OCI-LY7 (cell line): ENCODE measurements at regions not wholly inside any gene's neighbourhood (a gene's known extent, or its start where the extent isn't known, plus 50 kb on each side); places are given as distances from the start of the nearest gene placed in this dataset.

Experiments used
- CTCF ChIP-seq: fragments of 200-600 bp; sonication (generic); conservative IDR thresholded peaks from 2 replicates; pipeline ENCODE4 v1.5.1; 2014; ENCODE audit warnings: mild to moderate bottlenecking, antibody characterized with exemption, low read length, moderate library complexity, mixed read lengths
- EZH2phosphoT487 ChIP-seq: fragments of 200-600 bp; sonication (generic); IDR thresholded peaks from 2 replicates; pipeline ENCODE4 v1.6.1; 2018; ENCODE audit warnings: low read depth, borderline replicate concordance, mild to moderate bottlenecking, mixed run types, antibody characterized with exemption, low read length, moderate library complexity, mixed read lengths

GRCh38 chr1:17913326-17914115 is 158.4 kb downstream of the ACTL8 start:
- TF ChIP-seq CTCF (no peak), EZH2phosphoT487 (no peak)
